Activated gamma-delta T cell treated with Interleukin-2 at 50 U/mL for 16 hours (primary cell): ENCODE measurements at regions not wholly inside any gene's neighbourhood (a gene's known extent, or its start where the extent isn't known, plus 50 kb on each side); places are given as distances from the start of the nearest gene placed in this dataset.
"Not testable (repeated sequence)": the region's sequence is repeated elsewhere in the genome, so short reads cannot be mapped to it uniquely, and the experiment has no call there.

Experiments used
- DNase-seq: peaks from one replicate; pipeline ENCODE4 v3.0.0-alpha.2; 2020

GRCh38 chr2:212766921-212767320 lies 228.3 kb upstream of the ERBB4 start:
- DNase-seq, result no peak

GRCh38 chr2:212752730-212753351 lies 214.2 kb upstream of the ERBB4 start:
- no peak for DNase-seq

GRCh38 chr2:212745359-212745758 lies 206.8 kb upstream of the ERBB4 start:
- no peak for DNase-seq

- DNase-seq, result no peak
Measured at GRCh38 chr2:212737392-212738172, 199.0 kb upstream of the ERBB4 start.

GRCh38 chr2:212736385-212736726 lies 197.8 kb upstream of the ERBB4 start:
- no peak for DNase-seq

- DNase-seq, result no peak
Measured at GRCh38 chr2:212733273-212733672, 194.7 kb upstream of the ERBB4 start.

GRCh38 chr2:212732860-212733259 lies 194.3 kb upstream of the ERBB4 start:
- no peak for DNase-seq

- DNase-seq, result no peak
Measured at GRCh38 chr2:212730994-212731393, 192.4 kb upstream of the ERBB4 start.

- DNase-seq, result no peak
Measured at GRCh38 chr2:212728717-212729116, 190.1 kb upstream of the ERBB4 start.

- DNase-seq, result no peak
Measured at GRCh38 chr2:212727751-212728150, 189.1 kb upstream of the ERBB4 start.

- DNase-seq, result no peak
Measured at GRCh38 chr2:212726403-212726802, 187.8 kb upstream of the ERBB4 start.

GRCh38 chr2:212725180-212725579 lies 186.6 kb upstream of the ERBB4 start:
- DNase-seq, result no peak

- DNase-seq, result no peak
Measured at GRCh38 chr2:212723226-212723625, 184.6 kb upstream of the ERBB4 start.

GRCh38 chr2:212722046-212722445 lies 183.4 kb upstream of the ERBB4 start:
- DNase-seq, result no peak

- no peak for DNase-seq
Measured at GRCh38 chr2:212721026-212721451, 182.4 kb upstream of the ERBB4 start.

- not testable (repeated sequence) for DNase-seq
Measured at GRCh38 chr2:212715411-212715810, 176.8 kb upstream of the ERBB4 start.

GRCh38 chr2:212713681-212714080 lies 175.1 kb upstream of the ERBB4 start:
- DNase-seq, result no peak

- DNase-seq, result no peak
Measured at GRCh38 chr2:212712991-212713390, 174.4 kb upstream of the ERBB4 start.

- DNase-seq, result no peak
Measured at GRCh38 chr2:212712466-212712865, 173.9 kb upstream of the ERBB4 start.

- no peak for DNase-seq
Measured at GRCh38 chr2:212711856-212712255, 173.3 kb upstream of the ERBB4 start.

- DNase-seq, result no peak
Measured at GRCh38 chr2:212709280-212709679, 170.7 kb upstream of the ERBB4 start.

- no peak for DNase-seq
Measured at GRCh38 chr2:212708355-212708754, 169.8 kb upstream of the ERBB4 start.

- DNase-seq, result no peak
Measured at GRCh38 chr2:212695426-212695825, 156.8 kb upstream of the ERBB4 start.

- DNase-seq, result no peak
Measured at GRCh38 chr2:212694398-212694797, 155.8 kb upstream of the ERBB4 start.

- no peak for DNase-seq
Measured at GRCh38 chr2:212692466-212692865, 153.9 kb upstream of the ERBB4 start.
